Right lobe of liver (tissue), 6 donors: ENCODE measurements at regions not wholly inside any gene's neighbourhood (a gene's known extent, or its start where the extent isn't known, plus 50 kb on each side); places are given as distances from the start of the nearest gene placed in this dataset.

Source experiments
- ATAC-seq, 4 donors: fragments of 200-7000 bp; cut with Tn5 transposase; one replicate each; pipeline ENCODE4 v1.9.1; 2020; ENCODE audit warnings: mild to moderate bottlenecking in 4 of 4, moderate library complexity in 4 of 4
- DNase-seq, 3 donors: peaks; one replicate each; pipeline ENCODE4 v3.0.0-alpha.2; 2020
- H3K27ac ChIP-seq, 3 donors: fragments of 200-600 bp; one replicate each; pipeline ENCODE4 v1.8.0; 2022
- H3K27me3 ChIP-seq, 2 donors: fragments of 200-600 bp; one replicate each; pipeline ENCODE4 v1.8.0; 2022
- H3K36me3 ChIP-seq, 4 donors: fragments of 200-600 bp; sonication (generic) in 1 of 4; one replicate each; pipeline versions ENCODE4 v1.5.1 to v1.8.0; 2017 to 2022; ENCODE audit warnings: control low read depth in 1 of 4
- H3K4me1 ChIP-seq, 4 donors: fragments of 200-600 bp; sonication (generic) in 1 of 4; one replicate each; pipeline versions ENCODE4 v1.5.1 to v1.8.0; 2017 to 2022; ENCODE audit warnings: control low read depth in 1 of 4
- H3K4me3 ChIP-seq, 3 donors: fragments of 200-600 bp; one replicate each; pipeline ENCODE4 v1.8.0; 2022
- H3K9me3 ChIP-seq, 4 donors: fragments of 200-600 bp; sonication (generic) in 1 of 4; one replicate each; pipeline versions ENCODE4 v1.5.1 to v1.8.0; 2017 to 2022; ENCODE audit warnings: control low read depth in 1 of 4
- POLR2A ChIP-seq: fragments of 450-650 bp; IDR thresholded peaks from one replicate; pipeline ENCODE4 v1.6.1; 2017; ENCODE audit warnings: antibody characterized with exemption, mild to moderate bottlenecking
- WGBS: methylation state at CpG from one replicate; pipeline ENCODE4 v1.1.6; 2018; ENCODE audit warnings: low coverage, low lambda C conversion rate; ENCODE audit not compliant: insufficient coverage; ENCODE audit errors: missing lambda C conversion rate; 5-methylcytosine and 5-hydroxymethylcytosine counted together
- intact Hi-C, 2 donors: fragments of 100-400 bp; cut with DNase I; formaldehyde crosslinking; loops; one replicate each; pipeline versions ENCODE4 v1.11.2 to v1.14.1; 2022
- TF ChIP-seq, protein P1 (sequence below), 4 donors: fragments of 200-600 bp in 3 of 4; fragments of 450-650 bp in 1 of 4; IDR thresholded peaks; one replicate each; pipeline versions ENCODE4 v1.5.1 to v1.8.0; 2016 to 2022; ENCODE audit warnings: antibody characterized with exemption in 4 of 4, mild to moderate bottlenecking in 2 of 4
- donor health status: DM: no; HTN: yes; CAD: no.
- donor health status: DM: no; HTN: no; CAD: no.
- donor health status: DM: no; HTN: no; CAD: no.
- donor health status: DM: no; HTN: yes; CAD: no.
- donor health status: DM: no; HTN: yes; CAD: no.

DNA sequence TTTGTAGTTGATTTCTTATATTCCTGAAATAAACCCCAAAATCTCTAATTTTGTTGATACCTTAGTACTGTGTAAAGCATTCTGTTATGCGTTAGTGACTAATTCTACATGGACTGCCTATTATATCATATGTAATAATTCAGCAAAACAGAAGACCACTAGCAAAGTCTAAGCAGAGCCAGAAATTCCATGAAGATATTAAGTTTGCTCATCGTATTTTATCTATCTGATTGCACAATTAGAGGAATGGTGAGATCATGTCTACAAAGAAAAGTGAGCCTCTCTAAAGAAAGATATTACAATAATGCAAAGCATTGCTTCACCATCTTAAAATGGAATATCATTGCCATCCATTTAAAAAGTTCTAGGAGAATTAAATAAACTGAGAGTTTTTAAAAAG is 374.6 kb upstream of the SLC7A11 start:
- Histone ChIP-seq H3K9me3 (no peaks in the 10 kb centered on the region), H3K36me3 (no peaks in the 10 kb centered on the region), H3K4me3 (no peak overlapping the region), H3K4me1 (no peaks in the 10 kb centered on the region), H3K27ac (no peak overlapping the region), H3K27me3 (no peaks in the 10 kb centered on the region)
- intact Hi-C loops, result no loop called here
- ATAC-seq, result no peak
- TF ChIP-seq, protein P1, sequence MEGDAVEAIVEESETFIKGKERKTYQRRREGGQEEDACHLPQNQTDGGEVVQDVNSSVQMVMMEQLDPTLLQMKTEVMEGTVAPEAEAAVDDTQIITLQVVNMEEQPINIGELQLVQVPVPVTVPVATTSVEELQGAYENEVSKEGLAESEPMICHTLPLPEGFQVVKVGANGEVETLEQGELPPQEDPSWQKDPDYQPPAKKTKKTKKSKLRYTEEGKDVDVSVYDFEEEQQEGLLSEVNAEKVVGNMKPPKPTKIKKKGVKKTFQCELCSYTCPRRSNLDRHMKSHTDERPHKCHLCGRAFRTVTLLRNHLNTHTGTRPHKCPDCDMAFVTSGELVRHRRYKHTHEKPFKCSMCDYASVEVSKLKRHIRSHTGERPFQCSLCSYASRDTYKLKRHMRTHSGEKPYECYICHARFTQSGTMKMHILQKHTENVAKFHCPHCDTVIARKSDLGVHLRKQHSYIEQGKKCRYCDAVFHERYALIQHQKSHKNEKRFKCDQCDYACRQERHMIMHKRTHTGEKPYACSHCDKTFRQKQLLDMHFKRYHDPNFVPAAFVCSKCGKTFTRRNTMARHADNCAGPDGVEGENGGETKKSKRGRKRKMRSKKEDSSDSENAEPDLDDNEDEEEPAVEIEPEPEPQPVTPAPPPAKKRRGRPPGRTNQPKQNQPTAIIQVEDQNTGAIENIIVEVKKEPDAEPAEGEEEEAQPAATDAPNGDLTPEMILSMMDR (IDR thresholded peaks at IDR 0.05), result no peak
- DNase-seq, result no peak
- 63% methylated on average over 2 of the region's 2 CpGs for WGBS

DNA sequence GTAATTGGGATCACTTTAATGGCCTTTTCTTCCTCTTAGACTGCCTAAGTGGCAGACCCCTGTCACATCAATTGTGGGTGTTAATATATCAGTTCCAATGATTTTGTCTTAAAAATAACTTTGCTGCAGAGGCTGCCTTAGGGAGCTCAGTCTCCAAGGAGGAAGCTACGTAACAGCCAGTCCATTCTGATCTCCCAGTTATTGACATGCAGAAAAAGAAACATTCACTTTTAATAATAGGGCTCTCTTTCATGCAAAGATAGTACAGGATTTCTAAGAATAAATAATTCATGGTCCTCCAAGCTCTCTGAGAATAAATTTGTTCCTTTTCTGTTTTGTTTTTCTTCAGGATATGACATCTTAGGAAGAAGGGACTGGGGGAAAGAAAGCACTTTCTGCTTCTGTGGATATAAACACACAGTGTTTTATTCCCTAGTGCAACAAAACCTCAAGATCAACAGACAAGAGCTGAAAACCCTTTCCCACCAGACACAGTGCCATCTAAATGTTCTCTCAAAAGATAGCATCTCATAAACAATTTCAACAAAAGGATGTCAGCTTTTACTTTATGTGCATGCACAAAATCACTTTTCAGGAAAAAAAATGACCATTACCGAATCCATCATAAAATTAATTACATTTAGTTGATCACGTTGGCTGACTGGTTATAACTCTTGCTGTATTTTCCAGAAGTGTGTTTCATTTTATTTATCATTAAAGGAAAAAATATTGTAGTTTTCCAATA is 372.4 kb upstream of the SLC7A11 start:
- H3K4me1 ChIP-seq, result no peaks in the 10 kb centered on the region
- H3K9me3 ChIP-seq, result no peaks in the 10 kb centered on the region
- WGBS, result 52% methylated on average over 3 of the region's 3 CpGs
- H3K27ac ChIP-seq, result no peak overlapping the region
- no peak for TF ChIP-seq POLR2A
- TF ChIP-seq, protein P1 (IDR thresholded peaks at IDR 0.05), result no peak
- DNase-seq, result no peak
- no peak for ATAC-seq
- H3K4me3 ChIP-seq, result no peak overlapping the region
- no peaks in the 10 kb centered on the region for H3K36me3 ChIP-seq
- no peaks in the 10 kb centered on the region for H3K27me3 ChIP-seq
- intact Hi-C loops, result no loop called here

DNA sequence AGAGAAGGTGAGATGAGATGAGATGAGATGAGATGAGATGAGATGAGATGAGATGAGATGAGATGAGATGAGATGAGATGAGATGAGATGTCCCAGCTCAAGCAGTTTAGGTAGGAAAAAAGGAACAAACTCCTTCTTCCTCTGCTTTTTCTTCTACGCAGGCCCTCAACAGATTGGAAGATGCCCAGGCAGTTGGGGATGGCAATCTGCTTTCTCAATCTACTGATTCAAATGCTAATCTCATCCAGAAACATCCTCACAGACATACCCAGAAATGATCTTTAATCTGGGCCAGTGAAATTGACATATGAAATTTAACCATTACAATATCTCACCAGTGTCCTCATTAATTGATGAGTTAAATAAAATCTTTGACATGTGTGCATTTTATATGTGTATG is 370.3 kb upstream of the SLC7A11 start:
- TF ChIP-seq, protein P1 (IDR thresholded peaks at IDR 0.05), result no peak
- no peak for TF ChIP-seq POLR2A
- Histone ChIP-seq H3K4me3 (no peak overlapping the region), H3K36me3 (no peaks in the 10 kb centered on the region), H3K4me1 (no peaks in the 10 kb centered on the region), H3K9me3 (no peaks in the 10 kb centered on the region), H3K27ac (no peak overlapping the region), H3K27me3 (no peaks in the 10 kb centered on the region)
- ATAC-seq (no peak), DNase-seq (no peak)
- 80% methylated on average over 1 of the region's 1 CpG for WGBS
- intact Hi-C loops, result no loop called here

DNA sequence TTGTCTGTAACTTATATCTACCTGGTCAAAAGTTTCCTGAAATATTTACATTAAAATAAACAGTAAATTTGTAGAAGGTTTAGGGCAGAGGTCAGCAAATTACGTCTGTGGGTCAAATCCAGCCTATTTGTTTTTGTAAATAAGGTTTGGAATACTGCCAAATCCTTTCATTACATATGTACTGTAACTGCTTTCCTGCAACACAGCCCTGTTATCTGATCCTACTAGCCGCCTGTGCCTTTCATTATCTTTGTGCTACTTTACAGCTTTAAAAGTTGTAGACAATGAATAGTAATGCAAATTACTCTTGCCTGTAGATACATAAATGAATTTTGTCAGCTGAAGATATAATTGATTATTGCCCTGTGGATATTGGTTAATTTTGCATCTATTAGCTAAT is 369.6 kb upstream of the SLC7A11 start:
- H3K4me1 ChIP-seq, result no peaks in the 10 kb centered on the region
- ATAC-seq, result no peak
- no peak overlapping the region for H3K4me3 ChIP-seq
- DNase-seq, result no peak
- no peaks in the 10 kb centered on the region for H3K36me3 ChIP-seq
- 45% methylated on average over 2 of the region's 2 CpGs for WGBS
- no peak overlapping the region for H3K27ac ChIP-seq
- intact Hi-C loops, result no loop called here
- no peaks in the 10 kb centered on the region for H3K27me3 ChIP-seq
- H3K9me3 ChIP-seq, result no peaks in the 10 kb centered on the region
- TF ChIP-seq, protein P1 (IDR thresholded peaks at IDR 0.05), result no peak
- no peak for TF ChIP-seq POLR2A
